HepG2 (cell line): ENCODE measurements at regions not wholly inside any gene's neighbourhood (a gene's known extent, or its start where the extent isn't known, plus 50 kb on each side); places are given as distances from the start of the nearest gene placed in this dataset.

Experiments used
- AKAP8 ChIP-seq: sonication (generic); formaldehyde crosslinking; IDR thresholded peaks from 2 replicates; pipeline ENCODE4 v1.5.1; 2020; ENCODE audit warnings: mild to moderate bottlenecking, missing genetic modification reagents
- BCL6 ChIP-seq: IDR thresholded peaks from 2 replicates; pipeline ENCODE4 v1.6.1; 2016; ENCODE audit warnings: missing genetic modification reagents, missing compliant biosample characterization
- BHLHE40 ChIP-seq: IDR thresholded peaks from 2 replicates; pipeline ENCODE4 v1.6.1; 2011; ENCODE audit warnings: low read length, improper control_type of control experiment
- CHD4 ChIP-seq: fragments of 200-600 bp; sonication (generic); IDR thresholded peaks from 2 replicates; pipeline ENCODE4 v1.7.0; 2017; ENCODE audit warnings: mild to moderate bottlenecking, low read length, borderline replicate concordance
- DNMT3B ChIP-seq: conservative IDR thresholded peaks from 2 replicates; pipeline ENCODE4 v1.6.1; 2016; ENCODE audit warnings: missing biosample characterization, control low read depth
- ETS1 ChIP-seq: sonication (generic); formaldehyde crosslinking; IDR thresholded peaks from 2 replicates; pipeline ENCODE4 v1.4.0; 2020; ENCODE audit warnings: missing genetic modification reagents
- GTF2F1 ChIP-seq: fragments of 150-350 bp; IDR thresholded peaks from 2 replicates; pipeline ENCODE4 v1.6.1; 2014; ENCODE audit warnings: low read length
- HBP1 ChIP-seq: IDR thresholded peaks from 2 replicates; pipeline ENCODE4 v1.6.1; 2016; ENCODE audit warnings: low read depth, control low read depth
- IRF2 ChIP-seq: IDR thresholded peaks from 2 replicates; pipeline ENCODE4 v1.6.1; 2018; ENCODE audit warnings: missing genetic modification reagents, missing compliant biosample characterization
- MIER3 ChIP-seq: IDR thresholded peaks from 2 replicates; pipeline ENCODE4 v1.6.1; 2016; ENCODE audit warnings: missing compliant biosample characterization, borderline replicate concordance
- MXD3 ChIP-seq: IDR thresholded peaks from 2 replicates; pipeline ENCODE4 v1.6.1; 2016; ENCODE audit warnings: mild to moderate bottlenecking, missing biosample characterization, missing genetic modification reagents
- PAWR ChIP-seq: sonication (generic); formaldehyde crosslinking; IDR thresholded peaks from 2 replicates; pipeline ENCODE4 v1.4.0; 2020; ENCODE audit warnings: missing genetic modification reagents, mild to moderate bottlenecking, borderline replicate concordance
- ZBTB26 ChIP-seq: IDR thresholded peaks from 2 replicates; pipeline ENCODE4 v1.6.1; 2016; ENCODE audit warnings: missing compliant biosample characterization, missing genetic modification reagents, borderline replicate concordance
- ZFY ChIP-seq: sonication (generic); formaldehyde crosslinking; IDR thresholded peaks from 2 replicates; pipeline ENCODE4 v1.4.0; 2020; ENCODE audit warnings: missing genetic modification reagents
- ZNF124 ChIP-seq: sonication (generic); formaldehyde crosslinking; IDR thresholded peaks from 2 replicates; pipeline ENCODE4 v1.4.0; 2020; ENCODE audit warnings: missing genetic modification reagents
- ZNF317 ChIP-seq: sonication (generic); formaldehyde crosslinking; IDR thresholded peaks from 2 replicates; pipeline ENCODE4 v1.5.0; 2020; ENCODE audit warnings: mild to moderate bottlenecking, missing genetic modification reagents
- ZNF343 ChIP-seq: sonication (generic); formaldehyde crosslinking; IDR thresholded peaks from 2 replicates; pipeline ENCODE4 v1.4.0; 2020; ENCODE audit warnings: mild to moderate bottlenecking, missing genetic modification reagents
- ZNF430 ChIP-seq: sonication (generic); formaldehyde crosslinking; IDR thresholded peaks from 2 replicates; pipeline ENCODE4 v1.9.0; 2021; ENCODE audit warnings: mild to moderate bottlenecking, missing genetic modification reagents
- ZNF484 ChIP-seq: sonication (generic); formaldehyde crosslinking; IDR thresholded peaks from 2 replicates; pipeline ENCODE4 v1.5.1; 2020; ENCODE audit warnings: mild to moderate bottlenecking, low read depth, missing genetic modification reagents, borderline replicate concordance
- ZNF563 ChIP-seq: sonication (generic); formaldehyde crosslinking; IDR thresholded peaks from 2 replicates; pipeline ENCODE4 v1.8.0; 2022; ENCODE audit warnings: mild to moderate bottlenecking, moderate library complexity, missing genetic modification reagents
- ZNF788 ChIP-seq: sonication (generic); formaldehyde crosslinking; IDR thresholded peaks from 2 replicates; pipeline ENCODE4 v1.5.0; 2020; ENCODE audit warnings: mild to moderate bottlenecking, missing genetic modification reagents, borderline replicate concordance
- TF ChIP-seq, protein P1 (sequence below): conservative IDR thresholded peaks from 2 replicates; pipeline ENCODE4 v1.6.1; 2018; ENCODE audit warnings: missing genetic modification reagents
- TF ChIP-seq, protein P2 (sequence below), 2 experiments: sonication (generic) in 1 of 2; formaldehyde crosslinking in 1 of 2; IDR thresholded peaks; 2 replicates each; pipeline versions ENCODE4 v1.4.0 to v1.6.1; 2018 to 2020; ENCODE audit warnings: missing genetic modification reagents in 2 of 2, borderline replicate concordance in 1 of 2, low read depth in 1 of 2, mild to moderate bottlenecking in 1 of 2, missing biosample characterization in 1 of 2

- TF ChIP-seq, protein P1, sequence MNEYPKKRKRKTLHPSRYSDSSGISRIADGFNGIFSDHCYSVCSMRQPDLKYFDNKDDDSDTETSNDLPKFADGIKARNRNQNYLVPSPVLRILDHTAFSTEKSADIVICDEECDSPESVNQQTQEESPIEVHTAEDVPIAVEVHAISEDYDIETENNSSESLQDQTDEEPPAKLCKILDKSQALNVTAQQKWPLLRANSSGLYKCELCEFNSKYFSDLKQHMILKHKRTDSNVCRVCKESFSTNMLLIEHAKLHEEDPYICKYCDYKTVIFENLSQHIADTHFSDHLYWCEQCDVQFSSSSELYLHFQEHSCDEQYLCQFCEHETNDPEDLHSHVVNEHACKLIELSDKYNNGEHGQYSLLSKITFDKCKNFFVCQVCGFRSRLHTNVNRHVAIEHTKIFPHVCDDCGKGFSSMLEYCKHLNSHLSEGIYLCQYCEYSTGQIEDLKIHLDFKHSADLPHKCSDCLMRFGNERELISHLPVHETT: no peak
- TF ChIP-seq BCL6 (CRISPR knock-in tag) (peak; percentile 72), ZNF430 (CRISPR knock-in tag) (peak; percentile 54; the same call in 1 of the 2 replicates), HBP1 (CRISPR knock-in tag) (no peak), ZFY (CRISPR knock-in tag) (peak; percentile 62; the same call in 1 of the 2 replicates), ZNF788 (CRISPR knock-in tag) (peak; percentile 62; the same call in 1 of the 2 replicates), CHD4 (no peak), ETS1 (CRISPR knock-in tag) (no peak), GTF2F1 (no peak), PAWR (CRISPR knock-in tag) (no peak), AKAP8 (CRISPR knock-in tag) (no peak), BHLHE40 (no peak), ZBTB26 (CRISPR knock-in tag) (no peak), ZNF124 (CRISPR knock-in tag) (no peak), ZNF343 (CRISPR knock-in tag) (0 out of 2 replicates have a peak, but pooled peaks have one; percentile 19), DNMT3B (CRISPR knock-in tag) (no peak), MXD3 (CRISPR knock-in tag) (no peak), ZNF563 (CRISPR knock-in tag) (no peak), ZNF317 (CRISPR knock-in tag) (no peak), ZNF484 (CRISPR knock-in tag) (no peak), MIER3 (CRISPR knock-in tag) (no peak; the same call in 1 of the 2 replicates), IRF2 (peak; percentile 17)
- TF ChIP-seq, protein P2, sequence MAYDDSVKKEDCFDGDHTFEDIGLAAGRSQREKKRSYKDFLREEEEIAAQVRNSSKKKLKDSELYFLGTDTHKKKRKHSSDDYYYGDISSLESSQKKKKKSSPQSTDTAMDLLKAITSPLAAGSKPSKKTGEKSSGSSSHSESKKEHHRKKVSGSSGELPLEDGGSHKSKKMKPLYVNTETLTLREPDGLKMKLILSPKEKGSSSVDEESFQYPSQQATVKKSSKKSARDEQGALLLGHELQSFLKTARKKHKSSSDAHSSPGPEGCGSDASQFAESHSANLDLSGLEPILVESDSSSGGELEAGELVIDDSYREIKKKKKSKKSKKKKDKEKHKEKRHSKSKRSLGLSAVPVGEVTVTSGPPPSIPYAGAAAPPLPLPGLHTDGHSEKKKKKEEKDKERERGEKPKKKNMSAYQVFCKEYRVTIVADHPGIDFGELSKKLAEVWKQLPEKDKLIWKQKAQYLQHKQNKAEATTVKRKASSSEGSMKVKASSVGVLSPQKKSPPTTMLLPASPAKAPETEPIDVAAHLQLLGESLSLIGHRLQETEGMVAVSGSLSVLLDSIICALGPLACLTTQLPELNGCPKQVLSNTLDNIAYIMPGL (CRISPR knock-in tag; IDR thresholded peaks at IDR 0.05; ENCODE audit: borderline replicate concordance in 1 of 2, low read depth in 1 of 2): no peak
Observed at GRCh38 chr2:47309952-47310800, 58.9 kb upstream of the EPCAM start (continued).
